HEK293T (cell line): ENCODE measurements at regions not wholly inside any gene's neighbourhood (a gene's known extent, or its start where the extent isn't known, plus 50 kb on each side); places are given as distances from the start of the nearest gene placed in this dataset.

Source experiments
- CTCF ChIA-PET: fragments of 350-600 bp; formaldehyde crosslinking; extraction: SDS; loops from one replicate; lab custom pipeline; 2021; ENCODE audit warnings: antibody characterized with exemption, inconsistent platforms; lab: Yijun Ruan, JAX
- POLR2A ChIA-PET: fragments of 350-600 bp; formaldehyde crosslinking; extraction: SDS; loops from one replicate; lab custom pipeline; 2020; ENCODE audit warnings: antibody characterized with exemption, inconsistent platforms; lab: Yijun Ruan, JAX
- DNase-seq: peaks from one replicate; pipeline ENCODE4 v3.0.0; 2012; ENCODE audit warnings: mixed read lengths; ENCODE audit errors: extremely low spot score
- ARNT ChIP-seq: fragments of 450-650 bp; IDR thresholded peaks from 2 replicates; pipeline ENCODE4 v1.6.1; 2017; ENCODE audit warnings: mild to moderate bottlenecking
- CTBP1 ChIP-seq: fragments of 450-650 bp; IDR thresholded peaks from 2 replicates; pipeline ENCODE4 v1.6.1; 2016; ENCODE audit warnings: borderline replicate concordance
- ELF4 ChIP-seq: fragments of 450-650 bp; IDR thresholded peaks from 2 replicates; pipeline ENCODE4 v1.6.1; 2017; ENCODE audit warnings: antibody characterized with exemption
- FOXA1 ChIP-seq: fragments of 450-650 bp; IDR thresholded peaks from 2 replicates; pipeline ENCODE4 v1.6.1; 2016; ENCODE audit warnings: mild to moderate bottlenecking
- FOXK2 ChIP-seq: fragments of 450-650 bp; IDR thresholded peaks from 2 replicates; pipeline ENCODE4 v1.6.1; 2016; ENCODE audit warnings: mild to moderate bottlenecking
- FOXM1 ChIP-seq: fragments of 450-650 bp; IDR thresholded peaks from 2 replicates; pipeline ENCODE4 v1.6.1; 2017; ENCODE audit warnings: mild to moderate bottlenecking, borderline replicate concordance
- L3MBTL2 ChIP-seq: fragments of 450-650 bp; conservative IDR thresholded peaks from 2 replicates; pipeline ENCODE4 v1.6.1; 2016; ENCODE audit warnings: mild to moderate bottlenecking
- NFRKB ChIP-seq: fragments of 450-650 bp; IDR thresholded peaks from 2 replicates; pipeline ENCODE4 v1.6.1; 2016; ENCODE audit warnings: mild to moderate bottlenecking, moderate library complexity
- PKNOX1 ChIP-seq: fragments of 450-650 bp; IDR thresholded peaks from 2 replicates; pipeline ENCODE4 v1.6.1; 2016
- SP1 ChIP-seq: fragments of 450-650 bp; IDR thresholded peaks from 2 replicates; pipeline ENCODE4 v1.6.1; 2017
- TARDBP ChIP-seq: fragments of 450-650 bp; IDR thresholded peaks from 2 replicates; pipeline ENCODE4 v1.6.1; 2016
- ZNF384 ChIP-seq: fragments of 450-650 bp; IDR thresholded peaks from 2 replicates; pipeline ENCODE4 v1.6.1; 2016

GRCh38 chr3:116647996-116648395 lies 61.6 kb upstream of the TUSC7 start:
- ChIA-PET CTCF (no interaction called here), POLR2A (no interaction called here)
- TF ChIP-seq ARNT: no peak
- TF ChIP-seq PKNOX1: no peak
- no peak for TF ChIP-seq CTBP1
- no peak for TF ChIP-seq L3MBTL2
- TF ChIP-seq ELF4: no peak
- no peak for TF ChIP-seq SP1
- TF ChIP-seq FOXK2: no peak
- TF ChIP-seq NFRKB: no peak
- TF ChIP-seq ZNF384: no peak
- no peak for TF ChIP-seq FOXM1
- no peak for TF ChIP-seq TARDBP
- no peak for TF ChIP-seq FOXA1
- DNase-seq: no peak
